ENCODE measurements at regions not wholly inside any gene's neighbourhood (a gene's known extent, or its start where the extent isn't known, plus 50 kb on each side); places are given as distances from the start of the nearest gene placed in this dataset.
"Not testable (repeated sequence)": the region's sequence is repeated elsewhere in the genome, so short reads cannot be mapped to it uniquely, and the experiment has no call there.

DNA sequence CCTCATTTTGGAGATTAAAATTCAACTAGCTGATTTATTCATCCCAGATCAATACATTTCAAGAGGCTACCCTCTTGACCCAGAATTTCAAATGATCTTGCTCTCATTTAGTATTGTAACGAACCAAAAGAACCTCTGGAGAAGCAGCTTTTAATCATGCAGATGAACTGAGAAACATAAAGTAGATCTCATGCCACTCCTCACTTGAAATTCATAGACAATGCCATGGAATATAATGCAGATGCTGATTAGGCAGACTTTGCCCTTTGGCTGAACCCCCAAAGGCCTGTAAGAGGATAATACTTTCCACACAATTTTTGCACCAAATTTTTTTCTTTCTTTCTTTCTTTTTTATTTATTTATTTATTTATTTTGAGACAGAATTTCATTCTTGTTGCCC lies 358.3 kb downstream of the NEK10 start:
- TF ChIP-seq CTCF (IDR thresholded peaks at IDR 0.05; ENCODE audit: insufficient read depth, low read depth, low read length, missing control alignments), result no peak
- no peak overlapping the region for H3K4me3 ChIP-seq (ENCODE audit: low read depth, low read length)
- no peak for DNase-seq (ENCODE audit: low read depth)

DNA sequence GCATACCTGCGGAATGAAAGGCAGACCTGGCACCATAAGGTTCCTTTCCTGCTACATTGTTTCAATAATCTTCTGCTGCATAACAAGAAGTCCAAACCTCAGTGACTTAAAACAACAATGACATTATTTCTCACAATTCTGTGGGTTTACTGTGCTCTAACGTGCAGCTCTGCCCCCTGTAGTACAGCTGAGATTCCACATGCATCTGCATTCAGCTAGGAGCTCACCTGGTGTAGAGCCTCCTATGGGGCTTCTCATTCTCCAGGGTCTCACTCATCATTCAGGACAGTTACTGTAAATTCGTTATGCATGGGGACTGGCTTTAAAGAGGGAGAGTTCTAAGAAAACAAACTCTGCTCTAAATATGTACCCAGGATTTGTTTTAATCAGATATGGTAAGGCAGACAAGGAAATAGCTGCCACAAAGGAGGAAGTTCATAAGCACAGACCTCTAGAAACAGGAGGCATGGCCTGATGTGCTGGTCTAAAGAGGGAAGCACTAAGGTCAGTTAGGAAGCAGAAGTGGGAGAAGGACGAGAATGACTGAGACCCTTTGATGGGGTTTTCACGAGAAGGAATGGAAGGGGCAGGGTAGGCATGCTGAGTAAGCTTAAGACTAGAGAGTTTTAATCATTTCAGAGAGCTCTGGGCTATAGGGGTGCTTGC lies 347.0 kb downstream of the NEK10 start:
- H3K4me3 ChIP-seq (ENCODE audit: low read depth, low read length), result no peak overlapping the region
- DNase-seq (ENCODE audit: low read depth), result no peak
- no peak for TF ChIP-seq CTCF (IDR thresholded peaks at IDR 0.05; ENCODE audit: insufficient read depth, low read depth, low read length, missing control alignments)

- H3K4me3 ChIP-seq (ENCODE audit: low read depth, low read length), result no peak overlapping the region
- no peak for DNase-seq (ENCODE audit: low read depth)
- TF ChIP-seq CTCF (IDR thresholded peaks at IDR 0.05; ENCODE audit: insufficient read depth, low read depth, low read length, missing control alignments), result no peak
These were observed 344.7 kb downstream of the NEK10 start for GRCh38 chr3:27024493-27024892.

DNA sequence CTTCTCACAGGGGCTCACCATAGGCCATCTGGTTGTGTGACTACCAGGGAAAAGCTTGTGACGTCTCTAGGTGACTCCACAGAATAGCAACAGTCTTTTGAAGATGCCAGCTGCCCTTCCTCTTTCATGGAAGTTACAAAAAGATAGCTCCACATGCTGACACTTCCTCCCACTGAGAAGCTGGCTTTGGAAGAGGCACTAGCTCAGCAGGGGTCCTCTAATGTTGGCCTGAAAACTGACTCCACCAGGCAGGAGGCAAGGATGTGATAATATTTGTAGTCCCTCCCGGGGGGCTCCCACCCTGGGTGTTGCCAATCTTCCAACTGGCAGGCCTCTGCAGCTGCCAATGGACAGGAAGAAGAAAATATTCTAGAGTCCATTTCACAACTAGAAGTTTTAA lies 343.5 kb downstream of the NEK10 start:
- no peak overlapping the region for H3K4me3 ChIP-seq (ENCODE audit: low read depth, low read length)
- no peak for TF ChIP-seq CTCF (IDR thresholded peaks at IDR 0.05; ENCODE audit: insufficient read depth, low read depth, low read length, missing control alignments)
- no peak for DNase-seq (ENCODE audit: low read depth)

- no peak overlapping the region for H3K4me3 ChIP-seq (ENCODE audit: low read depth, low read length)
- no peak for DNase-seq (ENCODE audit: low read depth)
- no peak for TF ChIP-seq CTCF (IDR thresholded peaks at IDR 0.05; ENCODE audit: insufficient read depth, low read depth, low read length, missing control alignments)
These were observed 337.7 kb downstream of the NEK10 start for GRCh38 chr3:27031476-27031875.

GRCh38 chr3:27034255-27034654 lies 334.9 kb downstream of the NEK10 start:
- no peak for DNase-seq (ENCODE audit: low read depth)
- no peak overlapping the region for H3K4me3 ChIP-seq (ENCODE audit: low read depth, low read length)
- no peak for TF ChIP-seq CTCF (IDR thresholded peaks at IDR 0.05; ENCODE audit: insufficient read depth, low read depth, low read length, missing control alignments)

- TF ChIP-seq CTCF (IDR thresholded peaks at IDR 0.05; ENCODE audit: insufficient read depth, low read depth, low read length, missing control alignments), result no peak
- no peak overlapping the region for H3K4me3 ChIP-seq (ENCODE audit: low read depth, low read length)
- no peak for DNase-seq (ENCODE audit: low read depth)
These were observed 328.5 kb downstream of the NEK10 start for GRCh38 chr3:27040674-27041073.

DNA sequence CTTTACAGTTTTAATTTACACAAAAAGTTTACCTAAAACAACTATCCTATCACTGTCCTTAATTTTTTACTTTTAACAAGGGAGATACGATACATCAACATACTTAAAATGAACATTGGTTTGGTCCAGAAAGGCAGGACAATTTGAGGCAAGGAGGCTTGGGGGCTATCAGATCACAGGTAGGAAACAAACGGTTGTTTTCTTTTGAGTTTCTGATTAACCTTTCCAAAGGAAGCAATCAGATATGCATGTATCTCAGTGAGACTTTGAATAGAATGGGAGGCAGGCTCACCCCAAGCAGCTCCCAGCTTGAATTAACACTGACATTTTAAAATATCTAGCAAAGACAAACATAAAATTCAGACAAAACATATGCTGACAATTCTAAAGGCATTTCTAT lies 326.6 kb downstream of the NEK10 start:
- not testable (repeated sequence) for DNase-seq (ENCODE audit: low read depth); H3K4me3 ChIP-seq (ENCODE audit: low read depth, low read length)
